Pancreas (tissue), 10 donors: ENCODE measurements at regions not wholly inside any gene's neighbourhood (a gene's known extent, or its start where the extent isn't known, plus 50 kb on each side); places are given as distances from the start of the nearest gene placed in this dataset.

ENCODE experiments used
- ATAC-seq, 4 donors: fragments of 200-7000 bp; cut with Tn5 transposase; one replicate each; pipeline versions ENCODE4 v1.8.0 to v1.9.1; 2020; ENCODE audit warnings: mild to moderate bottlenecking in 4 of 4, moderate library complexity in 4 of 4
- DNase-seq, 6 donors: peaks; one replicate each; pipeline ENCODE4 v3.0.0-alpha.2; 2020
- FAIRE-seq: peaks from 2 replicates; lab custom pipeline; 2012; peaks lifted over from hg19 to GRCh38; lab: Jason Lieb, UNC
- H3K27ac ChIP-seq, 4 donors: fragments of 200-600 bp; sonication (generic); 1 replicate in 3 of 4; 2 replicates in 1 of 4; pipeline versions ENCODE4 v1.5.0 to v1.8.0; 2020
- H3K27me3 ChIP-seq, 4 donors: fragments of 200-600 bp; one replicate each; pipeline ENCODE4 v1.8.0; 2021
- H3K36me3 ChIP-seq, 3 donors: fragments of 200-600 bp; sonication (generic) in 1 of 3; one replicate each; pipeline versions ENCODE4 v1.5.0 to v1.8.0; 2020 to 2021
- H3K4me1 ChIP-seq, 3 donors: fragments of 200-600 bp; one replicate each; pipeline ENCODE4 v1.8.0; 2021
- H3K4me3 ChIP-seq, 4 donors: fragments of 200-600 bp; sonication (generic) in 2 of 4; one replicate each; pipeline versions ENCODE4 v1.5.0 to v1.8.0; 2020 to 2021
- H3K9me3 ChIP-seq, 4 donors: fragments of 200-600 bp; one replicate each; pipeline ENCODE4 v1.8.0; 2021
- WGBS, 2 donors: extraction: QIAGEN DNeasy Blood & Tissue Kit; methylation state at CpG; one replicate each; pipeline ENCODE4 v1.1.7; 2013; 5-methylcytosine and 5-hydroxymethylcytosine counted together
- intact Hi-C, 3 donors: fragments of 100-400 bp; cut with DNase I; formaldehyde crosslinking; loops; one replicate each; pipeline versions ENCODE4 v1.11.1 to v1.14.2; 2022
- TF ChIP-seq, protein P1 (sequence below), 4 donors: fragments of 200-600 bp; sonication (generic) in 3 of 4; IDR thresholded peaks; one replicate each; pipeline versions ENCODE4 v1.5.0 to v1.8.0; 2021; ENCODE audit warnings: antibody characterized with exemption in 4 of 4
- donor health status: healthy with polysubstance abuse.
- donor health status: DM: no; HTN: no; CAD: no; lungs with moderate emphysema.
- donor health status: DM: no; HTN: no; CAD: no.
- donor health status: control.
- donor health status: control.
- donor health status: Bipolar disorder and iron deficiency.
- donor health status: DM: yes; HTN: yes; CAD: no.
- donor health status: DM: no; HTN: no; CAD: no.
- donor health status: DM: no; HTN: no; CAD: no.
- donor health status: DM: yes; HTN: yes; CAD: no.

DNA sequence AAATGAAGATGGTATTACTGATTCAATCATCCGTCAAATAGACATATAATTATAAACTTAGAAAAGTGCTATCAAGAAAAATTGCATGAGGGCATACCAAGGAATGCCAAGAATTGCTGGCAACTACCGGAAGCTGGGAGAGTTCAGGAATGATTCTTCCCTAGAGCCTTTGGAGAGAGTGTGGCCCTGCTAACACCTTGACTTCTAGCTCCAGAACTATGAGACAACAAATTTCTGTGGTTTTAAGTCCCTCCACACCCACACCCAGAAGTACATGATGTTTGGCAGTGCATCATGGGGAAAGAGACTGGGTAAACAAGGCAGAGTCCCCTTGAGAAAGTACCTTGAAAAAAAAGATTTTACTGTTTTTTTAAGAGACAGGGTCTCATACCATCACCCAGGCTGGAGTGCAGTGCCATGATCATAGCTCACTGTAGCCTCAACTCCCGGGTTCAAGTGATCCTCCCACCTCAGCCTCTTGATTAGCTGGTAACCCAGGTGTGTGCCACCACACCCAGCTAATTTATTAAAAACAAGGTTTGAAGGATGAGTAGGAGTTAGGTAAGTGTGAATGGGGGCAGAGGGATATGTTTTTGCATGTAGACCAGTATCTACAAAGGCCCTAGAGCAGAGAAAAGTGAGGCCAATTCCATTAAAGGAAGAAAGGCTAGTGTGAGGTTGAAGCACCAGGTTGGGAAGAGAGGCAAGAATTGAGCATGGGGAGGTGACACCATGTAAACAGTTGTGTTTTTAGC lies 53.1 kb downstream of the GSX2 start:
- intact Hi-C loops, result no loop called here
- Histone ChIP-seq H3K4me1 (no peaks in the 10 kb centered on the region), H3K27me3 (peaks cover 0 to 5% (median 0%) of the 10 kb centered on the region in 4 donors), H3K4me3 (no peak overlapping the region), H3K27ac (no peak overlapping the region), H3K36me3 (no peaks in the 10 kb centered on the region), H3K9me3 (no peaks in the 10 kb centered on the region)
- TF ChIP-seq, protein P1, sequence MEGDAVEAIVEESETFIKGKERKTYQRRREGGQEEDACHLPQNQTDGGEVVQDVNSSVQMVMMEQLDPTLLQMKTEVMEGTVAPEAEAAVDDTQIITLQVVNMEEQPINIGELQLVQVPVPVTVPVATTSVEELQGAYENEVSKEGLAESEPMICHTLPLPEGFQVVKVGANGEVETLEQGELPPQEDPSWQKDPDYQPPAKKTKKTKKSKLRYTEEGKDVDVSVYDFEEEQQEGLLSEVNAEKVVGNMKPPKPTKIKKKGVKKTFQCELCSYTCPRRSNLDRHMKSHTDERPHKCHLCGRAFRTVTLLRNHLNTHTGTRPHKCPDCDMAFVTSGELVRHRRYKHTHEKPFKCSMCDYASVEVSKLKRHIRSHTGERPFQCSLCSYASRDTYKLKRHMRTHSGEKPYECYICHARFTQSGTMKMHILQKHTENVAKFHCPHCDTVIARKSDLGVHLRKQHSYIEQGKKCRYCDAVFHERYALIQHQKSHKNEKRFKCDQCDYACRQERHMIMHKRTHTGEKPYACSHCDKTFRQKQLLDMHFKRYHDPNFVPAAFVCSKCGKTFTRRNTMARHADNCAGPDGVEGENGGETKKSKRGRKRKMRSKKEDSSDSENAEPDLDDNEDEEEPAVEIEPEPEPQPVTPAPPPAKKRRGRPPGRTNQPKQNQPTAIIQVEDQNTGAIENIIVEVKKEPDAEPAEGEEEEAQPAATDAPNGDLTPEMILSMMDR (IDR thresholded peaks at IDR 0.05), result no peak
- DNase-seq, result no peak
- no peak for ATAC-seq
- no peak for FAIRE-seq
- 60 to 80% methylated on average over 3 of the region's 3 CpGs for WGBS, 2 donors

DNA sequence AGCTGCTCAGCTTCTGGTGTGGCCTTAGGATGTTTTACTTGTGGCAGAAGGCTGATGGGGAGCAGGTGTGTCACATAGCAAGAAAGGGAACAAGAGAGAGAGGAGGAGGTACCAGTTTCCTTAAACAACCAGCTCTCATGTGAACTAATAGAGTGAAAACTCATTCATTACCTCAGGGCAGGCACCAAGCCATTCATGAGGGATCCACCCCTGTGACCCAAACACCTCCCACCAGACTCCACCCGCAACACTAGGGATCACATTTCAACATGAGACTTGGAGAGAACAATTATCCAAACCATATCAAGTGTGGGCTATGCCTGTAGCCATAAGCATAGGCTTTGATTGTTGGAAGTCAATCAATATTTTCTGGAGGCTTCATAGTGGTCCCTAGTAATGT lies 56.0 kb downstream of the GSX2 start:
- TF ChIP-seq, protein P1 (IDR thresholded peaks at IDR 0.05), result no peak
- 83 to 97% methylated on average over 1 of the region's 1 CpG for WGBS, 2 donors
- FAIRE-seq (no peak), ATAC-seq (no peak), DNase-seq (no peak)
- no peaks in the 10 kb centered on the region for H3K4me1 ChIP-seq
- no peak overlapping the region for H3K4me3 ChIP-seq
- no peak overlapping the region for H3K27ac ChIP-seq
- H3K9me3 ChIP-seq, result no peaks in the 10 kb centered on the region
- intact Hi-C loops, result no loop called here
- H3K36me3 ChIP-seq, result no peaks in the 10 kb centered on the region
- no peaks in the 10 kb centered on the region for H3K27me3 ChIP-seq

DNA sequence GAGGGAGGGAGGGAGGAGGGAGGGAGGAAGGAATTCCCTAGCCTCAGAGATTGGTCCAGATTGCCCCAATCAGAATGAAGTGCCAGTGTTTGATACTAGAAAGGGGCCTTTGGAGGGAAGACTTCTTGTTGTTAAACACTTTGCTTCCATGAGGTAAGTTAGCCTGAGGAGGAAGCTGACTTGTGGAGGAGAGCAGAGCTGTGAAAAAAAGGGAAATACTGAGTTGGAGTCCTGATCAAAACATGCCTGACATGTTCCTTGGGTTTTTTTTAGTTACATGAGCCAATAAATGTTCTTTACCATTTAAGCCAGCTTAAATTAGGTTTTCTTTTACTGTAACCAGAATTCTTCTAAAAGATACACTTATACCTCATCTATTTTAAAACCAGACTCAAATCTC lies 57.6 kb downstream of the GSX2 start:
- intact Hi-C loops, result no loop called here
- H3K27ac ChIP-seq, result no peak overlapping the region
- ATAC-seq, result no peak
- H3K4me1 ChIP-seq, result no peaks in the 10 kb centered on the region
- H3K27me3 ChIP-seq, result no peaks in the 10 kb centered on the region
- DNase-seq, result no peak
- TF ChIP-seq, protein P1 (IDR thresholded peaks at IDR 0.05), result no peak
- no peaks in the 10 kb centered on the region for H3K36me3 ChIP-seq
- H3K9me3 ChIP-seq, result no peaks in the 10 kb centered on the region
- H3K4me3 ChIP-seq, result no peak overlapping the region
- FAIRE-seq, result no peak

DNA sequence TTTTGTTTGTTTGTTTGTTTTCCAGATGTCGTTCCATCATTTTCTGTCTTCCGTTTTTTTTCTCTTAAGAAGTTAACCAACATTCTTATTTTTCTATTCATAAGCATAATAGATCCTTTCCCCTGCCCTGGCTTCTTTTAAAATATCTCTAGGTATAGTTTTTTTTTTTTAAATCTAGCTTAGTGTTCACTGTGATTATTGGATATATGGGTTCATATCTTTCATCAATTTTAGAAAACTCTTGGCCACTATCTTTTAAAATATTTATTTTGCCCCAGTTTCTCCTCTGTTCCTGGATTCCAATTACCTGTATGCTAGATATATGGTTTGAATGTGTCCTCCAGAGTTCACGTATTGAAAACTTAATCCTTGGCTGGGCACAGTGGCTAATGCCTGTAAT lies 59.6 kb downstream of the GSX2 start:
- no peak for ATAC-seq
- Histone ChIP-seq H3K27me3 (no peaks in the 10 kb centered on the region), H3K9me3 (no peaks in the 10 kb centered on the region), H3K4me3 (no peak overlapping the region), H3K4me1 (no peaks in the 10 kb centered on the region), H3K27ac (no peak overlapping the region), H3K36me3 (no peaks in the 10 kb centered on the region)
- TF ChIP-seq, protein P1 (IDR thresholded peaks at IDR 0.05), result no peak
- DNase-seq, result no peak
- FAIRE-seq, result no peak
- WGBS, 2 donors, result 53 to 56% methylated on average over 3 of the region's 3 CpGs
- intact Hi-C loops, result no loop called here

DNA sequence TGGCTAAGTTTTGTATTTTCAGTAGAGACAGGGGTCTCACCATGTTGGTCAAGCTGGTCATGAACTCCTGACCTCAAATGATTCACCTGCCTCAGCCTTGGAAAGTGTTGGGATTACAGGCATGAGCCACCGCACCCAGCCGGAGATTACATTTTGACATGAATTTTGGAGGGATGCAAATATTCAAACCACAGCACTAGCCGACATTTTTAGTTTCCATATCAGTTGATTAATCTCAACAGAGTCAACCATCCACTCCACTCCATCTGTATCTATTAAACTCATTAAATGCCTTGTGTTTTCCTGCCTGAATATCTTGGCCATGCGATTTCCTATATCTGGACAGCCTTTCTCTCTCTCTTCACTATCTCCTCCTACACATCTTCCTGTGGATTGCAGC lies 64.1 kb upstream of the PDGFRA start:
- H3K27me3 ChIP-seq, result no peaks in the 10 kb centered on the region
- DNase-seq (no peak), FAIRE-seq (no peak), ATAC-seq (no peak)
- H3K4me3 ChIP-seq, result no peak overlapping the region
- TF ChIP-seq, protein P1 (IDR thresholded peaks at IDR 0.05), result no peak
- H3K4me1 ChIP-seq, result no peaks in the 10 kb centered on the region
- H3K9me3 ChIP-seq, result no peaks in the 10 kb centered on the region
- WGBS, 2 donors, result 82 to 88% methylated on average over 4 of the region's 4 CpGs
- no peaks in the 10 kb centered on the region for H3K36me3 ChIP-seq
- no peak overlapping the region for H3K27ac ChIP-seq
- intact Hi-C loops, result no loop called here
